ENCODE measurements at regions not wholly inside any gene's neighbourhood (a gene's known extent, or its start where the extent isn't known, plus 50 kb on each side); places are given as distances from the start of the nearest gene placed in this dataset.
A peak's percentile ranks its signal among the peaks of the same experiment; 100 is the strongest.
"Not testable (repeated sequence)": the region's sequence is repeated elsewhere in the genome, so short reads cannot be mapped to it uniquely, and the experiment has no call there.

DNA sequence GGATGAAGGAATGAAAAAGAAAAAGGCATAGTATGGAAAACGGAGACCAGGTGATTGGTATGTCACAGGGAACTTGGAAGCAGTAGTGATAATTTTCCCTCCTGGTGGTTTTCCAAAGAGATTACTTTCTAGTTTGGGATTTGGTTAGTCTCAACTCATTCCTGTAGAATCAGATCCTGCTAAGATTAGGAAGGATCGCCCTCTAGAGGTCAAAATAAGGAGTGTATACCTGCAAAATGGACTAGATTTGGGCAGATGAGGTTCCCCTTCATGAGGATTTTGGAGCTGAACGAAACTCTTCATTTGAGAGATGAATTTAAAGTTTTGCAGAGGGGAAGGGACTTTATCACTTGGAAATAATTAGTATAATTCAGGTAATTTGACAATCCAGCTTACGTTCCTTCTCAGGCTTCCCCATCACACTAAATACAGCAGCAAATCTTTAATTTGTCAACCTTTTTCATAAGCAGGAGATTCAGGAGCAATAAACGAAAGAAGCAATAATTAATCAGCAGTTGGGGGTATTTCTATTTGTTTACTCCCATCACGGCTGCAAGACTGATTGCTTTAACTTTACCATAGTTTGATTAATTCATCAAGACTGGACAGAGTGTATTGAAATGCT is 65.2 kb downstream of the CCDC195 start:
- intact Hi-C loops (cut with micrococcal nuclease) = loop anchor here (1.0 to 5.0 kb wide), 2 partner anchors 199 to 294 kb away; no protein-coding TSS in a partner anchor

DNA sequence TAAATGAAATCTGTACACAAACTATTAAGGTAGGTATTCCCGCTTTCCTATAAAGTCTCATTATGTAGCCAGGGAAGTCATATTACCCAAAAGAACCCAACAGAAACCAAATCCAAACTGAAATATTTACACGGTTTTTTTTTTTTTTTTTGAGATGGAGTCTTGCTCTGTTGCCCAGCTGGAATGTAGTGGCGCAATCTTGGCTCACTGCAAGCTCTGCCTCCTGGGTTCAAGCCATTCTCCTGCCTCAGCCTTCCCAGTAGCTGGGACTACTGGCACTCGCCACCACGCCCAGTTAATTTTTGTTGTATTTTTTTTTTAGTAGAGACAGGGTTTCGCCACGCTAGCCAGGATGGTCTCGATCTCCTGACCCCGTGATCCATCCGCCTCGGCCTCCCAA is 62.5 kb upstream of the CUL3 start:
- H3K36me3 Mint-ChIP-seq (ENCODE audit: low read depth); H3K27ac Mint-ChIP-seq: not testable (repeated sequence)

More for the DNA sequence above, 65.2 kb downstream of the CCDC195 start:
- H3K27me3 Mint-ChIP-seq = no peaks in the 10 kb centered on the region
- no peaks in the 10 kb centered on the region for H3K36me3 Mint-ChIP-seq (ENCODE audit: low read depth)
- H3K9me3 Mint-ChIP-seq = no peaks in the 10 kb centered on the region
- H3K4me1 Mint-ChIP-seq (ENCODE audit: low read depth) = no peaks in the 10 kb centered on the region
- no peak overlapping the region for H3K4me3 Mint-ChIP-seq
- no peak overlapping the region for H3K27ac Mint-ChIP-seq

DNA sequence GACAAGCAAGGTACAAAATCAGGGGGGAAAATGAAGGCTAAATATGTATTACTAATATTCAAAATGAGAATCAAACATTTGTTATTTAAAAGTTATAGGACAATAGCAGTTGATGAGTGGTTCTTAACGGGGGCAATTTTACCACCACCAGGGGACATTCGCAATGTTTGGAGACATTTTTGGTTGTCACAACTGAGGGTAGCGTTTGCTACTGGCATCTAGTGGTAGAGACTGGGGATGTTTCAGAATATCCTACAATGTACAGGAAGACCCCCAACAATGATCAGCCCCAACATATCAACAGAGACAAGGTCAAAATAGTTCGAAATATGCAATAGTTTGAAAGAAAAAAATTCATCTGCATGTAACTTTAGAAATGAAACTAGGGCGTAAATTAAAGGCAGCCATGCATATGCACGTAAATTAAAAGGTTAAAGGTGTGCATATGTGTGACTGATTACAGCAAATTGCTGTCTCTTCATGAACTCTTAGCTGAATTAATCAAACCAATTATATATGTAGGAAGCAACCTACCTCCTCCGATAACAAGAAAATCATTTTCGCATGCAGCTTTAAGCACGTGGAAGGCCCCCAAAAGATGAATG is 61.2 kb upstream of the CUL3 start:
- Mint-ChIP-seq H3K4me3 (no peak overlapping the region), H3K36me3 (ENCODE audit: low read depth) (no peaks in the 10 kb centered on the region), H3K4me1 (ENCODE audit: low read depth) (no peaks in the 10 kb centered on the region), H3K9me3 (no peaks in the 10 kb centered on the region), H3K27me3 (peaks cover 1% of the 10 kb centered on the region), H3K27ac (no peak overlapping the region)
- intact Hi-C loops (cut with micrococcal nuclease) = no loop called here

More for the DNA sequence above, 62.5 kb upstream of the CUL3 start:
- intact Hi-C loops (cut with micrococcal nuclease); H3K4me3 Mint-ChIP-seq; H3K27me3 Mint-ChIP-seq; H3K4me1 Mint-ChIP-seq (ENCODE audit: low read depth); H3K9me3 Mint-ChIP-seq: not testable (repeated sequence)

DNA sequence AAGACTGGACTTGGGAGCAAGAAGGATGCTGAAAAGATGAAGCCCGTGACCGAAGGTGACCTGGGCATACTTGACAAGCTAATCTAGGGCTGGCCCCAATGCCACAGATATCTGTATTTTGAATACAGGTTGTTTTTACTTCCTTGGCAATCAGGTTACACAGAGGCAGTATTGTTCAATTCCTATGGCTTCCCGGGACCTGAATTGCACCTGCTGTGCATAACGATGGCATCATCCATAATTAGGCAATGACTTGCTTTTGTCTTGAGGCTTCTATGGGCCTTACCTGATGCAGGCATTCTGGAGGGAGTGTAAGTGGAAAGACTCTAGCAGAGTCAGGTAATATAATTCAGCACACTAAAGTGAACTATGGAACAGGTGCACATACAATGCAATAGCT is 60.6 kb upstream of the CUL3 start:
- no peaks in the 10 kb centered on the region for H3K36me3 Mint-ChIP-seq (ENCODE audit: low read depth)
- H3K9me3 Mint-ChIP-seq = no peaks in the 10 kb centered on the region
- no peak overlapping the region for H3K4me3 Mint-ChIP-seq
- intact Hi-C loops (cut with micrococcal nuclease) = no loop called here
- H3K27me3 Mint-ChIP-seq = peaks cover 1% of the 10 kb centered on the region
- no peak overlapping the region for H3K27ac Mint-ChIP-seq
- no peaks in the 10 kb centered on the region for H3K4me1 Mint-ChIP-seq (ENCODE audit: low read depth)

DNA sequence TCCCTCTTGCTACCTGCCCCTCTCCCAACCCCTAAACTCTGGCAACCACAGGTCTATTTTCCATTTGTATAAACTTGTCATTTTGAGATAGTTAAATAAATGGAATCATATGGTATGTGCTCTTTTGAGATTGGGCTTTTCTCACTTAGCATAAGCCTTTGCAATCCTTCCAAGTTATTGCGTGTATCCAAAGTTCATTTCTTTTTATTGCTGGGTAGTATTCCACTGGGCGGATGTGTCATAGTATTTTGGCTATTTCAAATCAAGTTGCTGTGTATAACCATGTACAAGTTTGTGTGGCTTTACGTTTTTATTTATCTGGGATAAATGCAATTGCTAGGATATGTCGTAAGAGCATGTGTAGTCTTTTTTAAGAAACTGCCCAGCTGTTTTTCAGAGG is 55.5 kb upstream of the CUL3 start:
- H3K9me3 Mint-ChIP-seq = no peaks in the 10 kb centered on the region

DNA sequence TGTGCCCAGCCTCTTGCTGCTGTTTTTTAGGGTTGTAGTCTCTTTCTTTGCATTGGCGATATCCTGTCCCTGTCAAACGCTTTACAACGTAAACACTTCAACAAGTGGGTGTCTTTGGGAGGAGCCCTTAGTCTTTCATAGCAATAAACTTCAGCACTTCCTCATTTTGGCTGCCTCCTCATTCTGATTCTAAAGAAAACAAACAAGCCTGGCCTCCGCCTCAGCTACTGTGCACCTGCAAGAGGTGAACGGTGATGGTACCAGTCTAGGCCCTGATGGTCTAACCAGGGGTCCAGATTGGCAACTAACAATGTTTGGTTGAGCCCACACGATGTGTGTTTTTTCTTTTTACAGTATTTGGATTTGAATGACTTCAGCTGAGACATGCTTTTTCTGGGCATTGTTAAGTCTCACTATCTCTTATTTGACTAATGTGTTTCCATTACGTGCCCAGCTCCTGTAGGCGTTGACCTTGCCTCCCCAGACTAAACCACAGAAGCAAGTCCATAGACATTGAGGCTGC is 53.2 kb upstream of the CUL3 start:
- Mint-ChIP-seq H3K27ac (peak overlapping the region; percentile 47), H3K36me3 (ENCODE audit: low read depth) (no peaks in the 10 kb centered on the region), H3K4me3 (peak overlapping the region; percentile 10), H3K4me1 (ENCODE audit: low read depth) (peaks cover 13% of the 10 kb centered on the region), H3K9me3 (no peaks in the 10 kb centered on the region), H3K27me3 (peaks cover 1% of the 10 kb centered on the region)
- intact Hi-C loops (cut with micrococcal nuclease) = loop anchor here (2.0 kb wide), 1 partner anchor 52 kb away; no protein-coding TSS in a partner anchor

More for the DNA sequence above, 55.5 kb upstream of the CUL3 start:
- Mint-ChIP-seq H3K27me3 (peaks cover 1% of the 10 kb centered on the region), H3K4me1 (ENCODE audit: low read depth) (peaks cover 13% of the 10 kb centered on the region), H3K36me3 (ENCODE audit: low read depth) (no peaks in the 10 kb centered on the region), H3K27ac (no peak overlapping the region), H3K4me3 (no peak overlapping the region)
- intact Hi-C loops (cut with micrococcal nuclease) = no loop called here
